ENCODE measurements at regions not wholly inside any gene's neighbourhood (a gene's known extent, or its start where the extent isn't known, plus 50 kb on each side); places are given as distances from the start of the nearest gene placed in this dataset.
A peak's percentile ranks its signal among the peaks of the same experiment; 100 is the strongest.

- no peak overlapping the region for H3K4ac ChIP-seq (replicated peaks; ENCODE audit: insufficient read length, low read depth, low read length)
- H3K4me2 ChIP-seq (ENCODE audit: insufficient read depth in 1 of 2, low read depth in 2 of 2, low read length in 2 of 2), result peak overlapping the region in 1 of 2 experiments; percentile 7; a peak in 1 of 4 replicates
- H3K4me3 ChIP-seq (ENCODE audit: extremely low read depth in 1 of 4, insufficient read depth in 2 of 4, low read depth in 3 of 4, low read length in 4 of 4), result peak overlapping the region in 1 of 4 experiments; percentile 21; a peak in 1 of 8 replicates
- no peaks in the 10 kb centered on the region; a peak in 1 of 8 replicates for H3K36me3 ChIP-seq (ENCODE audit: control insufficient read depth in 2 of 4, insufficient read depth in 4 of 4, low read length in 3 of 4)
- H2BK15ac ChIP-seq (ENCODE audit: low read length), result no peak overlapping the region
- H3K18ac ChIP-seq (ENCODE audit: extremely low read depth, low read length), result no peak overlapping the region
- no peak overlapping the region for H2BK5ac ChIP-seq (ENCODE audit: low read depth, low read length)
- H3K14ac ChIP-seq (ENCODE audit: insufficient read length), result no peak overlapping the region
- H2BK12ac ChIP-seq (ENCODE audit: low read depth, low read length), result no peak overlapping the region
- H4K20me1 ChIP-seq (replicated peaks in 1 of 2; ENCODE audit: control insufficient read depth in 1 of 2, insufficient read depth in 2 of 2, low read length in 2 of 2), result no peaks in the 10 kb centered on the region
- no peak overlapping the region for H2AFZ ChIP-seq (ENCODE audit: low read length)
- H3K79me1 ChIP-seq (ENCODE audit: low read depth, low read length), result no peaks in the 10 kb centered on the region
- DNase-seq (ENCODE audit: low read depth in 1 of 2, low spot score in 2 of 2) (no peak), FAIRE-seq (no peak)
- peaks cover 0 to 9% (median 2%) of the 10 kb centered on the region in 4 experiments; a peak in 4 of 7 replicates for H3K4me1 ChIP-seq (replicated peaks in 1 of 4; ENCODE audit: control insufficient read depth in 3 of 4, insufficient read depth in 4 of 4, low read length in 3 of 4)
- no peak overlapping the region for H2BK20ac ChIP-seq (ENCODE audit: low read length)
- no peak overlapping the region for H4K8ac ChIP-seq (ENCODE audit: extremely low read depth, insufficient read depth, low read length)
- no peaks in the 10 kb centered on the region for H3K79me2 ChIP-seq (ENCODE audit: control insufficient read depth in 1 of 2, insufficient read depth in 2 of 2, low read length in 2 of 2)
- H2AK5ac ChIP-seq (ENCODE audit: low read depth, low read length), result no peak overlapping the region
- peaks cover 8 to 9% of the 10 kb centered on the region in 2 experiments; a peak in 3 of 4 replicates for H3K9me3 ChIP-seq (ENCODE audit: insufficient read depth in 2 of 2, low read depth in 1 of 2, low read length in 1 of 2)
- no peak overlapping the region for H3K9ac ChIP-seq (replicated peaks in 1 of 4; ENCODE audit: extremely low read depth in 1 of 4, low read depth in 3 of 4, low read length in 3 of 4)
- H4K5ac ChIP-seq (ENCODE audit: insufficient read length, low read depth, low read length), result no peak overlapping the region
- CTCF ChIA-PET (ENCODE audit: partially characterized antibody), result interaction anchor here (1.2 kb wide), 1 partner anchor 197 kb away, joined by 3 read pairs; no protein-coding TSS in a partner anchor
- H3K27me3 ChIP-seq (replicated peaks in 1 of 4; ENCODE audit: control insufficient read depth in 3 of 4, extremely low read depth in 1 of 4, insufficient read depth in 3 of 4, low read length in 3 of 4), result no peaks in the 10 kb centered on the region
- H3K56ac ChIP-seq (replicated peaks; ENCODE audit: insufficient read length, low read depth, low read length), result no peak overlapping the region
- no peak overlapping the region for H4K91ac ChIP-seq (replicated peaks; ENCODE audit: insufficient read length, low read length)
- POLR2A ChIA-PET (ENCODE audit: partially characterized antibody), result no interaction called here
- no peak overlapping the region for H2BK120ac ChIP-seq (replicated peaks; ENCODE audit: low read depth, low read length)
- H3K23ac ChIP-seq (ENCODE audit: insufficient read length), result no peak overlapping the region
- no peaks in the 10 kb centered on the region for H3K23me2 ChIP-seq (ENCODE audit: low read depth, low read length)
- H3K27ac ChIP-seq (ENCODE audit: low read depth, low read length), result no peak overlapping the region
- no peak for TF ChIP-seq KDM1A (IDR thresholded peaks at IDR 0.05; ENCODE audit: borderline replicate concordance, low read length)
- no peak for TF ChIP-seq RXRA (IDR thresholded peaks at IDR 0.05; ENCODE audit: insufficient read depth, low read depth, low read length)
- no peak for TF ChIP-seq MAX (IDR thresholded peaks at IDR 0.05)
- no peak for TF ChIP-seq SIRT6 (IDR thresholded peaks at IDR 0.05; ENCODE audit: low read length)
- TF ChIP-seq CHD1 (IDR thresholded peaks at IDR 0.05; ENCODE audit: low read depth, low read length), result no peak
- TF ChIP-seq SP4 (IDR thresholded peaks at IDR 0.05; ENCODE audit: low read length), result no peak
Measured at GRCh38 chr4:34512616-34513015, 1731.7 kb downstream of the ARAP2 start.
